AG09309 (cell line): ENCODE measurements at regions not wholly inside any gene's neighbourhood (a gene's known extent, or its start where the extent isn't known, plus 50 kb on each side); places are given as distances from the start of the nearest gene placed in this dataset.

ENCODE experiments used
- DNase-seq: peaks from one replicate; pipeline ENCODE4 v3.0.0-alpha.2; 2010; ENCODE audit warnings: low read depth
- H3K4me3 ChIP-seq: 2 replicates; pipeline ENCODE4 v1.5.1; 2011; ENCODE audit warnings: mild to moderate bottlenecking, low read depth, low read length, moderate library complexity; ENCODE audit not compliant: control insufficient read depth
- TF ChIP-seq, protein P1 (sequence below): IDR thresholded peaks from 2 replicates; pipeline ENCODE4 v1.5.1; 2011; ENCODE audit warnings: mild to moderate bottlenecking, low read depth, low read length, inconsistent platforms; ENCODE audit not compliant: insufficient read depth, control insufficient read depth; ENCODE audit errors: missing control alignments

- TF ChIP-seq, protein P1, sequence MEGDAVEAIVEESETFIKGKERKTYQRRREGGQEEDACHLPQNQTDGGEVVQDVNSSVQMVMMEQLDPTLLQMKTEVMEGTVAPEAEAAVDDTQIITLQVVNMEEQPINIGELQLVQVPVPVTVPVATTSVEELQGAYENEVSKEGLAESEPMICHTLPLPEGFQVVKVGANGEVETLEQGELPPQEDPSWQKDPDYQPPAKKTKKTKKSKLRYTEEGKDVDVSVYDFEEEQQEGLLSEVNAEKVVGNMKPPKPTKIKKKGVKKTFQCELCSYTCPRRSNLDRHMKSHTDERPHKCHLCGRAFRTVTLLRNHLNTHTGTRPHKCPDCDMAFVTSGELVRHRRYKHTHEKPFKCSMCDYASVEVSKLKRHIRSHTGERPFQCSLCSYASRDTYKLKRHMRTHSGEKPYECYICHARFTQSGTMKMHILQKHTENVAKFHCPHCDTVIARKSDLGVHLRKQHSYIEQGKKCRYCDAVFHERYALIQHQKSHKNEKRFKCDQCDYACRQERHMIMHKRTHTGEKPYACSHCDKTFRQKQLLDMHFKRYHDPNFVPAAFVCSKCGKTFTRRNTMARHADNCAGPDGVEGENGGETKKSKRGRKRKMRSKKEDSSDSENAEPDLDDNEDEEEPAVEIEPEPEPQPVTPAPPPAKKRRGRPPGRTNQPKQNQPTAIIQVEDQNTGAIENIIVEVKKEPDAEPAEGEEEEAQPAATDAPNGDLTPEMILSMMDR = no peak
- no peak for DNase-seq
- H3K4me3 ChIP-seq = no peak overlapping the region
These were observed 237.8 kb downstream of the TBX18 start for GRCh38 chr6:84526631-84527030.

DNA sequence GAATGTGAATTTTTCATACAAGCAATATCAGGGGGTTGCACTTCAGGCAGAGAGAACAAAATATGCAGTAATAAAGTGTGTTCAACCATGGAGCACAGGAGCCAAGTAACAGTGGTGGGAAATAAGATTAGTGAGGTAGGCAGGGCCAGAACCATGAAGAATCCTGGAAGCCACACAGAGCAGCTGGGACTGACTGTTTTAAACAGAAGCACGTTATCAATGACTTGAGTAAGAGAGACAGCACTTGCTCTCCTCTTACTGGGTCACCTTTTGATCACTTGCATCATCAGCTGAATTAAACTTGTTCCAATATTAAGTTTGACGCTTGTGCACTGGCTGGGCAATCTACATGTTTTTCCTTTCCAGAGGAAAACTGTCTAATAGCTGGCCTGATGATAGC, 238.5 kb downstream of the TBX18 start:
- TF ChIP-seq, protein P1 = no peak

GRCh38 chr6:84524636-84525035, 239.8 kb downstream of the TBX18 start:
- no peak for DNase-seq
- TF ChIP-seq, protein P1 = no peak

More for the DNA sequence above, 238.5 kb downstream of the TBX18 start:
- no peak overlapping the region for H3K4me3 ChIP-seq
- DNase-seq = no peak

DNA sequence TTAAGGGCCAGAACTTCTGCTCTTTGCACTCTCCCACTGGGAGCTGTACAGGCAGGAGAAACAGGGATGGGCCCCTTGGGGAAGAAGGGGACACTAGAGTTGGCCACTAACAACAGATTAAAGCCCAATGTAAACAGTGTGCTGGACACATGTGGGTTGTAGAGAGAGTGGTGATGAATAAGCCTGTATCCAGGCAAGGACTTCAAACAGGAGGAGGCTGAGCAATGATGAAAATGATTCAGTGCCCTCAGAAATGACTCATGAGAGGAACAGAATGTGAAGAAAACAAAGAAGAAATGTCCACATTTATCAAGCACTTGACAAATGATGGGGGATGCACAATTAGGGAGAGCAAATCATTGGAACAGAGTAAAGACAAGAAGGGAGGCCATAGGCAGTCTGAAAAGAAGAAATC, 242.3 kb downstream of the TBX18 start:
- TF ChIP-seq, protein P1 = no peak
- DNase-seq = peak; percentile 59
- no peak overlapping the region for H3K4me3 ChIP-seq

More at GRCh38 chr6:84524636-84525035, 239.8 kb downstream of the TBX18 start:
- H3K4me3 ChIP-seq = no peak overlapping the region

GRCh38 chr6:84521511-84521910, 242.9 kb downstream of the TBX18 start:
- no peak overlapping the region for H3K4me3 ChIP-seq
- TF ChIP-seq, protein P1 = no peak
- no peak for DNase-seq

- H3K4me3 ChIP-seq = no peak overlapping the region
- no peak for DNase-seq
- TF ChIP-seq, protein P1 = no peak
These were observed 246.5 kb downstream of the TBX18 start for GRCh38 chr6:84517741-84518530.
